SU-DHL-6 (cell line): ENCODE measurements at regions not wholly inside any gene's neighbourhood (a gene's known extent, or its start where the extent isn't known, plus 50 kb on each side); places are given as distances from the start of the nearest gene placed in this dataset.

Experiments used
- EZH2phosphoT487 ChIP-seq: fragments of 200-600 bp; sonication (generic), shearing (Covaris generic); conservative IDR thresholded peaks from 2 replicates; pipeline ENCODE4 v1.6.1; 2018; ENCODE audit warnings: mild to moderate bottlenecking, antibody characterized with exemption, low read length, moderate library complexity, mixed read lengths
- TF ChIP-seq, protein P1 (sequence below): fragments of 200-600 bp; sonication (generic); IDR thresholded peaks from one replicate; pipeline ENCODE4 v1.5.1; 2017; ENCODE audit warnings: antibody characterized with exemption, mild to moderate bottlenecking, low read length, moderate library complexity; ENCODE audit not compliant: insufficient read depth, poor library complexity, severe bottlenecking

DNA sequence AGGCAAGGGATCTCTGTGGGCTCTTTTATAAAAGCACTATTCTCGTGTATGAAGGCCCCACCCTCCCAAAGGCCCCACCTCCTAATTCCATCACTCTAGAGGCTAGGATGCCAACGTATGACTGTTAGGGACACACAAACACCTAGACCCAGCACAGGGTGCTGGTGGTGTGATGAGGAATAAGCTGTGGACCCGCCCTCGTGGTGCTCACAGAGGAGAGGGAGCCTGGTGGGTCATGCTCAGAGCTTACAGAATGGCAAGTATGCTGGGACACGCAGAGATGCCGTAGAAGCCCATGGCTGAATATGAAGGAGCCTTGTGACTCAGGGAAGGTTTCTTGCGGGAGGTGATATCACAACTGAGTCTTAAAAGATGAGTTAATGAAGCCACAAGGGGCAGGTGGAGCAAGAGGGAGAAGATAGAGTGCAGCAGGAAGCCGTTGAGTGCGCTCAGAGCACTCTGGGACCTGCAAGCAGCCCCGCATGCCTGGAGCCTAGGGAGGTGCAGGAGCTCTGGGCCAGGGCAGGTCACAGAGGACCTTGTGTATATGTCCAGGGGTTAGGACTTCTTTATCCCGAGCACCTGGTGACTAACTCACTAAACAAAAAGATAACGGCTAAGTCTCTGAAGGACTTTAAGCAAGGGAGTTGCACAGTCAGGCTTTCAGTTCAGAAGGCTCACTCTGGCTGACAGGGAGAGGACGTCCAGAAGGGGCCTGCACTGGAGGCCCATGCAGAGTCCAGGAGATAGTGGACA lies 160.9 kb downstream of the TRIM29 start:
- TF ChIP-seq, protein P1, sequence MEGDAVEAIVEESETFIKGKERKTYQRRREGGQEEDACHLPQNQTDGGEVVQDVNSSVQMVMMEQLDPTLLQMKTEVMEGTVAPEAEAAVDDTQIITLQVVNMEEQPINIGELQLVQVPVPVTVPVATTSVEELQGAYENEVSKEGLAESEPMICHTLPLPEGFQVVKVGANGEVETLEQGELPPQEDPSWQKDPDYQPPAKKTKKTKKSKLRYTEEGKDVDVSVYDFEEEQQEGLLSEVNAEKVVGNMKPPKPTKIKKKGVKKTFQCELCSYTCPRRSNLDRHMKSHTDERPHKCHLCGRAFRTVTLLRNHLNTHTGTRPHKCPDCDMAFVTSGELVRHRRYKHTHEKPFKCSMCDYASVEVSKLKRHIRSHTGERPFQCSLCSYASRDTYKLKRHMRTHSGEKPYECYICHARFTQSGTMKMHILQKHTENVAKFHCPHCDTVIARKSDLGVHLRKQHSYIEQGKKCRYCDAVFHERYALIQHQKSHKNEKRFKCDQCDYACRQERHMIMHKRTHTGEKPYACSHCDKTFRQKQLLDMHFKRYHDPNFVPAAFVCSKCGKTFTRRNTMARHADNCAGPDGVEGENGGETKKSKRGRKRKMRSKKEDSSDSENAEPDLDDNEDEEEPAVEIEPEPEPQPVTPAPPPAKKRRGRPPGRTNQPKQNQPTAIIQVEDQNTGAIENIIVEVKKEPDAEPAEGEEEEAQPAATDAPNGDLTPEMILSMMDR = no peak
- no peak for TF ChIP-seq EZH2phosphoT487
